Naive thymus-derived CD4-positive, alpha-beta T cell (primary cell): ENCODE measurements at regions not wholly inside any gene's neighbourhood (a gene's known extent, or its start where the extent isn't known, plus 50 kb on each side); places are given as distances from the start of the nearest gene placed in this dataset.

Source experiments
- ATAC-seq: fragments of 150-1000 bp; cut with Tn5 transposase; 2 replicates; pipeline ENCODE4 v1.10.0; 2021; ENCODE audit warnings: mild to moderate bottlenecking, moderate library complexity
- CTCF ChIA-PET: fragments of 350-600 bp; sonication (Branson Sonifier 250); formaldehyde crosslinking; loops from one replicate; lab custom pipeline; 2021; ENCODE audit warnings: antibody characterized with exemption; lab: Charles Lee
- POLR2A ChIA-PET: fragments of 350-600 bp; sonication (Branson Sonifier 250); formaldehyde crosslinking; loops from one replicate; lab custom pipeline; 2021; ENCODE audit warnings: antibody characterized with exemption, inconsistent platforms; lab: Charles Lee
- DNase-seq, 9 donors: peaks; one replicate each; pipeline versions ENCODE4 v3.0.0 to v3.0.0-alpha.2; 2020 to 2022; ENCODE audit warnings: mixed read lengths in 1 of 9
- H3K27ac ChIP-seq: one replicate; pipeline ENCODE4 v1.7.0; 2013; ENCODE audit warnings: mild to moderate bottlenecking, low read depth, low read length, moderate library complexity
- H3K27me3 ChIP-seq, 2 donors: one replicate each; pipeline ENCODE4 v1.7.0; 2013; ENCODE audit warnings: low read length in 2 of 2, mild to moderate bottlenecking in 2 of 2, moderate library complexity in 2 of 2; ENCODE audit not compliant: control insufficient read depth in 2 of 2, insufficient read depth in 2 of 2
- H3K36me3 ChIP-seq, 3 experiments: 1 replicate in 2 of 3; 2 replicates in 1 of 3; pipeline ENCODE4 v1.7.0; 2013; ENCODE audit warnings: low read length in 3 of 3, mild to moderate bottlenecking in 3 of 3, moderate library complexity in 1 of 3; ENCODE audit not compliant: insufficient read depth in 3 of 3, control insufficient read depth in 2 of 3
- H3K4me1 ChIP-seq, 2 donors: one replicate each; pipeline ENCODE4 v1.7.0; 2013; ENCODE audit warnings: low read length in 2 of 2, mild to moderate bottlenecking in 2 of 2, moderate library complexity in 1 of 2; ENCODE audit not compliant: control insufficient read depth in 2 of 2, insufficient read depth in 2 of 2
- H3K4me3 ChIP-seq: 2 replicates; pipeline ENCODE4 v1.7.0; 2013; ENCODE audit warnings: mild to moderate bottlenecking, low read length
- H3K9me3 ChIP-seq, 3 experiments: 1 replicate in 2 of 3; 2 replicates in 1 of 3; pipeline ENCODE4 v1.7.0; 2013; ENCODE audit warnings: low read length in 3 of 3; ENCODE audit not compliant: control insufficient read depth in 2 of 3
- H3K27ac Mint-ChIP-seq, 9 donors: one replicate each; pipeline ENCODE4 v1.8.0; 2020 to 2022; ENCODE audit warnings: mixed read lengths in 9 of 9, mild to moderate bottlenecking in 8 of 9, moderate library complexity in 5 of 9, inconsistent platforms in 2 of 9
- H3K27me3 Mint-ChIP-seq, 5 donors: one replicate each; pipeline ENCODE4 v1.8.0; 2021 to 2022; ENCODE audit warnings: mixed read lengths in 5 of 5, mild to moderate bottlenecking in 1 of 5
- H3K36me3 Mint-ChIP-seq, 5 donors: one replicate each; pipeline ENCODE4 v1.8.0; 2020 to 2022; ENCODE audit warnings: mixed read lengths in 5 of 5, mild to moderate bottlenecking in 3 of 5, inconsistent platforms in 1 of 5
- H3K4me1 Mint-ChIP-seq, 7 donors: one replicate each; pipeline ENCODE4 v1.8.0; 2020 to 2022; ENCODE audit warnings: mixed read lengths in 7 of 7, mild to moderate bottlenecking in 3 of 7, inconsistent platforms in 1 of 7
- H3K4me3 Mint-ChIP-seq, 10 donors: one replicate each; pipeline ENCODE4 v1.8.0; 2020 to 2022; ENCODE audit warnings: mild to moderate bottlenecking in 10 of 10, mixed read lengths in 10 of 10, moderate library complexity in 6 of 10, inconsistent platforms in 2 of 10
- H3K9me3 Mint-ChIP-seq, 11 donors: one replicate each; pipeline ENCODE4 v1.8.0; 2020 to 2022; ENCODE audit warnings: mixed read lengths in 11 of 11, mild to moderate bottlenecking in 4 of 11, inconsistent platforms in 1 of 11, moderate library complexity in 1 of 11
- intact Hi-C, 2 donors: fragments of 100-400 bp; cut with micrococcal nuclease; formaldehyde crosslinking; loops; one replicate each; pipeline ENCODE4 v1.15.1; 2023

DNA sequence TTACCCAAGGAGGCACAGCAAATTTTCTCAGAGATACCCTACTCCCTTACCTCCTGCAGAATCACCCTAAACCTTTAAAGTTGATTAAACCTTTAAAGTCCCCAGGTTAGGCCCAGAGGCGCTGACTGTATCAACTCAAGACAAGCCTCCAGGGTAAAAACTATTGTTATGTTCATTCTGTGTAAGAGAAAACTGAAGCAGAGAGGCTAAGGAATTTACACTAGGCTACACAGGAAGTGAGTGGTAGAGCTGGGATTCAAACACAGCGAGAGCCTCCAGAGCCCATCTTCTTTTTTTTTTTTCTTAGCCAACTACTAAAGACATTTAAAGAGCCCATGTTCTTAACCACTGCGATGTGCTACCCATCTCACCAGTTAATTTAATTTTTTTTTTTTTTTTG is 56.3 kb upstream of the GRK3 start:
- ChIA-PET POLR2A (no interaction called here), CTCF (no interaction called here)
- H3K27me3 Mint-ChIP-seq = peaks cover 0 to 4% (median 0%) of the 10 kb centered on the region in 5 donors
- no peaks in the 10 kb centered on the region for H3K27me3 ChIP-seq
- H3K4me1 Mint-ChIP-seq = peaks cover 0 to 2% (median 0%) of the 10 kb centered on the region in 7 donors
- no peaks in the 10 kb centered on the region for H3K9me3 ChIP-seq
- intact Hi-C loops = no loop called here
- no peak overlapping the region for H3K4me3 Mint-ChIP-seq
- H3K27ac ChIP-seq = no peak overlapping the region
- H3K9me3 Mint-ChIP-seq = peaks cover 0 to 8% (median 0%) of the 10 kb centered on the region in 11 donors
- peaks cover 0 to 3% (median 0%) of the 10 kb centered on the region in 3 experiments for H3K36me3 ChIP-seq
- DNase-seq = no peak
- H3K36me3 Mint-ChIP-seq = peaks cover 4 to 48% (median 21%) of the 10 kb centered on the region in 5 donors
- no peak for ATAC-seq
- H3K27ac Mint-ChIP-seq = no peak overlapping the region
- H3K4me1 ChIP-seq = no peaks in the 10 kb centered on the region
- no peak overlapping the region for H3K4me3 ChIP-seq

DNA sequence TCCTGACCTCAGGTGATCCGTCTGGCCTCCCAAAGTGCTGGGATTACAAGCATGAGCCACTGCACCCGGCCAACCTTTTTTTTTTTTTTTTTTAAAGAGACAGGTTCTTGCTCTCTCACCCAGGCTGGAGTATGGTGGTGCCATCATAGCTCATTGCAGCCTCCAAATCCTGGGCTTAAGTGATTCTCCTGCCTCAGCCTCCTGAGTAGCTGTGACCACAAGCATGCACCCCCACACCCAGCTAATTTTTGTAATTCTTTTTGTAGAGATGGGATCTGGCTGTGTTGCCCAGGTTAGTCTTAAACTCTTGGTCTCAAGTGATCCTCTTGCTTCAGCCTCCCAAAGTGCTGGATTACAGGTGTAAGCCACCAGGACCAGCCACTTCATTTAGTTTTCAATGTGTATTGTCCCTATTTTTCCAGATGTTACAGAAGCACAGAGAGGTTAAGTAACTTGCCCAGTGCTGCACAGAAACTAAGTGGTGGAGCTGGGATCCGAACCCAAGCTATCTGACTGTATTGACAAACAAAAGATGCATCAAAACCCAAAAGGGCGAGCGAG is 55.6 kb upstream of the GRK3 start:
- no peak overlapping the region for H3K4me3 Mint-ChIP-seq
- DNase-seq (no peak), ATAC-seq (no peak)
- Histone ChIP-seq H3K4me1 (no peaks in the 10 kb centered on the region), H3K36me3 (peaks cover 0 to 3% (median 0%) of the 10 kb centered on the region in 3 experiments), H3K4me3 (no peak overlapping the region), H3K9me3 (no peaks in the 10 kb centered on the region), H3K27ac (no peak overlapping the region), H3K27me3 (no peaks in the 10 kb centered on the region)
- H3K36me3 Mint-ChIP-seq = peaks cover 4 to 49% (median 21%) of the 10 kb centered on the region in 5 donors
- peaks cover 0 to 4% (median 0%) of the 10 kb centered on the region in 5 donors for H3K27me3 Mint-ChIP-seq
- H3K27ac Mint-ChIP-seq = no peak overlapping the region
- CTCF ChIA-PET = no interaction called here
- intact Hi-C loops = no loop called here
- H3K4me1 Mint-ChIP-seq = peaks cover 0 to 2% (median 0%) of the 10 kb centered on the region in 7 donors
- POLR2A ChIA-PET = no interaction called here
- H3K9me3 Mint-ChIP-seq = peaks cover 0 to 8% (median 0%) of the 10 kb centered on the region in 11 donors

DNA sequence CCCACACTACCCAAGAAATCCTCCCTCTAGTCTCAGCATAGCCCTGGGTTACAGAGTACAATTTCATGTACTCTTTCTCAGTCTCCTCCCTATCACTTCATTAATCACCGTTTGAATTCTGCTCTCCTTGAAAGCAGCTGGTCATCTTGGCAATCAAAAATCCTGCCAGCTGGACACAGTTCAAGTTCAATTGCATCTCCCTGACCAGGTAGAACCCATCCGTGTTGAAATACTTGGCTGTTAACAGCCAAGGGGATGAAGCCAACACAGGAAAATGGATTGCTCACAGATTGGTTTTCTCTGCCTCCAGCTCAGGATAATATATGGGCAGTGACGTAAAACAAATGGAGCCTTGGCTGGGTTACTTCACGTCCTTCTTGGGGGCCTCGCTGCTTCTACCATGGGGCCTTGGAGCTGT is 55.1 kb upstream of the GRK3 start:
- ATAC-seq (no peak), DNase-seq (no peak)
- Mint-ChIP-seq H3K4me3 (no peak overlapping the region), H3K9me3 (peaks cover 0 to 8% (median 0%) of the 10 kb centered on the region in 11 donors), H3K27me3 (peaks cover 0 to 4% (median 0%) of the 10 kb centered on the region in 5 donors), H3K27ac (no peak overlapping the region), H3K36me3 (peaks cover 4 to 51% (median 21%) of the 10 kb centered on the region in 5 donors), H3K4me1 (peaks cover 0 to 2% (median 0%) of the 10 kb centered on the region in 7 donors)
- H3K4me1 ChIP-seq = no peaks in the 10 kb centered on the region
- no peaks in the 10 kb centered on the region for H3K27me3 ChIP-seq
- CTCF ChIA-PET = no interaction called here
- H3K9me3 ChIP-seq = no peaks in the 10 kb centered on the region
- intact Hi-C loops = no loop called here
- no peak overlapping the region for H3K4me3 ChIP-seq
- H3K27ac ChIP-seq = no peak overlapping the region
- peaks cover 0 to 3% (median 0%) of the 10 kb centered on the region in 3 experiments for H3K36me3 ChIP-seq
- POLR2A ChIA-PET = no interaction called here

DNA sequence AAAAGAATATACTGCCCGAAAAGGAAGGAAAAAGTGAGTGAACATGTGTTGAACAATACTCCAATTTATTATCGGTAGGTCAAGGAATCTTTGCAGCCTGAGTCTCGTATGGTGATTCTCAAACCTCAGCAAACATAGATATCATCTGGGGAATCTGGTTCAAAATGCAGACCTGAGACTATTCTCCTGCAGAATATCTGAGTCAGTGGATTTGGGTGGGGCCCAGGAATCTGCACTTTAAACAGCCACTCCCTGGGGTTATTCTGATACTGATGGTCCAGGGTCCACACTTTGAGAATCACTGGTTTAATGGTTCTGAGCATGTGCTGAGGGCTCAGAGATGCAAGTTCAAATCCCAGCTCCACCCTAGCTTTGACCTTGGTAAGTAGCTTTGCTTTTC is 53.6 kb upstream of the GRK3 start:
- intact Hi-C loops = no loop called here
- Mint-ChIP-seq H3K4me1 (peaks cover 0 to 2% (median 0%) of the 10 kb centered on the region in 7 donors), H3K27ac (no peak overlapping the region), H3K27me3 (peaks cover 0 to 4% (median 0%) of the 10 kb centered on the region in 5 donors), H3K4me3 (no peak overlapping the region), H3K36me3 (peaks cover 4 to 56% (median 21%) of the 10 kb centered on the region in 5 donors), H3K9me3 (peaks cover 0 to 8% (median 0%) of the 10 kb centered on the region in 11 donors)
- H3K9me3 ChIP-seq = no peaks in the 10 kb centered on the region
- no peaks in the 10 kb centered on the region for H3K27me3 ChIP-seq
- no peak overlapping the region for H3K27ac ChIP-seq
- H3K36me3 ChIP-seq = peaks cover 0 to 3% (median 0%) of the 10 kb centered on the region in 3 experiments
- no peak for ATAC-seq
- no peak for DNase-seq
- H3K4me3 ChIP-seq = no peak overlapping the region
- CTCF ChIA-PET = no interaction called here
- POLR2A ChIA-PET = no interaction called here
- no peaks in the 10 kb centered on the region for H3K4me1 ChIP-seq

DNA sequence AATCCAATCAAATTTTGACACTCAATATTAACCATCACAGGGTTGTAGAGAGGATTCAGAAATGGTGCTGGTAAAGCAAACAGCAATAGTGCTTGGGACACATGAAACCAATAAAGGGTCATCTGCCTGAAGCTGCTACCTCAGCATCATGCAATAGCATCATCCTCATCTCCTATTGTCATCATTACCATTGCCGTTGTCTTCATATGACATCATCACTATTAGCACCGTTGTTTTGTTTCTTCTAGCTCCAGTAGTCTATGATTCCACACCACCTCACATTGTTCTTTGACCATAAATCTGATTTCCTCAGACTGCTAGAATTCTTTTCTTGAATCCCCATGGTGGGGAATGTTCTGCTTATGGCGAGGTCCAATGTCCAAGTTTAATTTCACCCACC is 52.8 kb upstream of the GRK3 start:
- no peak overlapping the region for H3K27ac ChIP-seq
- H3K9me3 ChIP-seq = no peaks in the 10 kb centered on the region
- H3K4me1 ChIP-seq = no peaks in the 10 kb centered on the region
- ChIA-PET POLR2A (no interaction called here), CTCF (no interaction called here)
- peaks cover 4 to 54% (median 21%) of the 10 kb centered on the region in 5 donors for H3K36me3 Mint-ChIP-seq
- intact Hi-C loops = no loop called here
- no peak overlapping the region for H3K4me3 Mint-ChIP-seq
- DNase-seq = no peak
- H3K36me3 ChIP-seq = peaks cover 0 to 3% (median 0%) of the 10 kb centered on the region in 3 experiments
- no peak for ATAC-seq
- no peaks in the 10 kb centered on the region for H3K27me3 ChIP-seq
- peaks cover 0 to 2% (median 0%) of the 10 kb centered on the region in 7 donors for H3K4me1 Mint-ChIP-seq
- H3K9me3 Mint-ChIP-seq = peaks cover 0 to 8% (median 0%) of the 10 kb centered on the region in 11 donors
- no peak overlapping the region for H3K4me3 ChIP-seq
- H3K27me3 Mint-ChIP-seq = peaks cover 0 to 4% (median 0%) of the 10 kb centered on the region in 5 donors
- H3K27ac Mint-ChIP-seq = no peak overlapping the region

DNA sequence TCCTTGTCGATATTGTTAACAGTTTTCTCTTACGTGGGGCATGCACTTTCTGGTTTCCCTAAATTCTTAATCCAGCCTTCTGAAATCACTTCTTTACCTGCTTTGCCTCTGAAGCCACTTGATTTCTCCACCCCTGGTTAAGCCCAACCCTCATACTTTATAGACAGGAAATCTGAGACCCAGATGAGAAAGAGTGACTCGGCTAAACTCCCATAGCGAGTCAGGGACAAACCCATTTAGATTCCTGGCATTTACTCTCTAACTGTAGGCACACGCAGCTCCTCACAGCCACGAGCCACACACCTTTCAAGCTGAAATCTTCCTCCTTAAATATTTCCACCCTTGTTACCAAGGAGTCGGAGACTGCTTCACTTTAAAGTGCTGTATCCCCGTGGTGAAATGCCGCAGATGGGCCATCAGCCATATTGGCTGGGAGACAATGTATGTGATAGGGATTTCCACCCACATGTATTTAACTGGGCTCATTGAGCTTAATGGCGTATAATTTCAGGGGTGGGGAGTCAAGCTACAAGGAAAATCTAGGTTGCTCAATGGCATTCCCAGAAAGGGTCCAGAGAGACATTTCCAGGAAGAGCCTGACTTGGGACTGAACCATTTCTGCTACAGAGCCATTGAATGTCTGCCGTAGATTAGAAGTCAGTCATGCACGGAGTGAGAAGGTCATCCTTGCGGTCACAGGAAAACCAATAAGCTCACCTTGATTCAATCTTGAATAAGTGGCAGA is 49.9 kb upstream of the GRK3 start:
- H3K4me1 Mint-ChIP-seq = peaks cover 0 to 2% (median 0%) of the 10 kb centered on the region in 7 donors
- no peak overlapping the region for H3K4me3 Mint-ChIP-seq
- Histone ChIP-seq H3K4me1 (no peaks in the 10 kb centered on the region), H3K4me3 (no peak overlapping the region), H3K27me3 (no peaks in the 10 kb centered on the region), H3K36me3 (no peaks in the 10 kb centered on the region), H3K27ac (no peak overlapping the region), H3K9me3 (no peaks in the 10 kb centered on the region)
- peaks cover 0 to 5% (median 0%) of the 10 kb centered on the region in 5 donors for H3K27me3 Mint-ChIP-seq
- peaks cover 0 to 3% (median 0%) of the 10 kb centered on the region in 11 donors for H3K9me3 Mint-ChIP-seq
- ATAC-seq = no peak
- peaks cover 4 to 35% (median 13%) of the 10 kb centered on the region in 5 donors for H3K36me3 Mint-ChIP-seq
- intact Hi-C loops = no loop called here
- CTCF ChIA-PET = interaction anchor here (0.6 kb wide), 1 partner anchor 206 kb away, joined by 4 read pairs; no protein-coding TSS in a partner anchor
- DNase-seq = no peak
- no peak overlapping the region for H3K27ac Mint-ChIP-seq
- POLR2A ChIA-PET = no interaction called here
